MCF 10A (cell line): ENCODE measurements at regions not wholly inside any gene's neighbourhood (a gene's known extent, or its start where the extent isn't known, plus 50 kb on each side); places are given as distances from the start of the nearest gene placed in this dataset.
A peak's percentile ranks its signal among the peaks of the same experiment; 100 is the strongest.

Experiments
- BruUV-seq: library from RNA; stranded (reverse); fragments of 400-500 nt; replicated peaks from 2 replicates; lab custom pipeline; 2021; lab: Mats Ljungman, UMichigan
- CTCF ChIA-PET: fragments of 300-600 bp; sonication (Branson Sonifier 250); formaldehyde crosslinking; extraction: SDS; loops from one replicate; lab custom pipeline; 2021; ENCODE audit warnings: antibody characterized with exemption, inconsistent platforms; lab: Yijun Ruan, JAX
- POLR2A ChIA-PET: fragments of 300-600, 350-650 bp; sonication (Branson Sonifier 250); formaldehyde crosslinking; extraction: SDS; loops from one replicate; lab custom pipeline; 2020; ENCODE audit warnings: antibody characterized with exemption, inconsistent platforms; lab: Yijun Ruan, JAX
- DNase-seq: peaks from one replicate; pipeline ENCODE4 v3.0.0-alpha.2; 2018; ENCODE audit not compliant: unreplicated experiment
- H3K27ac Mint-ChIP-seq: one replicate; pipeline ENCODE4 v1.8.0; 2022; ENCODE audit warnings: mild to moderate bottlenecking, low read depth, mixed read lengths; ENCODE audit not compliant: unreplicated experiment
- H3K27me3 Mint-ChIP-seq: one replicate; pipeline ENCODE4 v1.8.0; 2022; ENCODE audit warnings: mixed read lengths; ENCODE audit not compliant: insufficient read depth, unreplicated experiment
- H3K36me3 Mint-ChIP-seq: one replicate; pipeline ENCODE4 v1.8.0; 2022; ENCODE audit warnings: mild to moderate bottlenecking, moderate library complexity, mixed read lengths; ENCODE audit not compliant: insufficient read depth, unreplicated experiment
- H3K4me1 Mint-ChIP-seq: one replicate; pipeline ENCODE4 v1.8.0; 2022; ENCODE audit warnings: mixed read lengths; ENCODE audit not compliant: insufficient read depth, unreplicated experiment
- H3K4me3 Mint-ChIP-seq: one replicate; pipeline ENCODE4 v1.8.0; 2022; ENCODE audit warnings: mild to moderate bottlenecking, moderate library complexity, mixed read lengths; ENCODE audit not compliant: unreplicated experiment
- H3K9me3 Mint-ChIP-seq: one replicate; pipeline ENCODE4 v1.8.0; 2022; ENCODE audit warnings: mixed read lengths; ENCODE audit not compliant: unreplicated experiment
- intact Hi-C: fragments of 100-400 bp; cut with micrococcal nuclease; formaldehyde crosslinking; loops from 2 replicates; pipeline ENCODE4 v1.14.1; 2022
- TF ChIP-seq, protein P1 (sequence below): fragments of 200-600 bp; IDR thresholded peaks from one replicate; pipeline ENCODE4 v1.8.0; 2022; ENCODE audit warnings: antibody characterized with exemption, mild to moderate bottlenecking; ENCODE audit not compliant: unreplicated experiment

DNA sequence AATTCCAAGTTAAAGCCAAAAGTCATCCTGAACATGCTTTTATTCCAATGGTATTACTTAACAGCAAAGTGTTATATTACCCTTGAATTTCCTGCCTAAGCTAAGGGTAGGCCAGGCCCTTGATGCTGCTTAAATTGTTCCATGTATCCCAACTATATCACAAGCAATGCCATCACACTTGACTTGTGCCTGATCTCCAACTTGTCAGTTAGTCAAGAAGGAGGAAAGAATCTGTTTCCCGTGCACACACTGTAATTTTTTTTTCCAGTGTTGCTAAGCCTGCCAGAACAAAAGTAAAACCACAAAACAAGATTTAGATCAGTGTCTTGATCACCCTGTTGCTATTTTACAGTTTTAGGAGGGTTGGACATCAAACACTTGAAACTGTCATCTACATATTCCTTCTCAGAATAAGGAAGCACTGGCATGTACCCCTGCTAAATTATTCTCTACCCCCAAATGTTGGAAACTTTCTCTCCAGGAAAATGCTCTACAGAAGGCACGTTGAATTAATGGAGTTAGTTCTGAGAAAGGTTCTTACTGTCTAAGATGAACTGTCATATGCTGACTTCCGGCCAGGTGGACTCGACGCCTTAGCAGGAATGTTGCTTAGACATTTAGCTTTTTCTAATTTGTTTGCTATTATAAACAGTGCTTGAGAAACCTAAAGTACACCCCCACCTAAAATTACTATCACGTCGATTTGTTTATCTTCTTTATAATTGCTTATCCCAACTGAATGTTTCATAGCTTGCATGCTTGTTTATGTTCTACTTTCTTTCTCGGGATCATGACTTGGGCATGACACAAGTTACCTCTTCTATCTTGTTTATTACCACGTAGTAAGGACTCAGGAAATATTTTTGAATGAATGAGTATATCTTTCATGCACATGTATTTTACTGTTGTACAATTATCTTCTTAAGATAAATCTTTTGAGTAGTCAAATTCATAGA lies 105.5 kb upstream of the ZNF438 start:
- no peaks in the 10 kb centered on the region for H3K36me3 Mint-ChIP-seq
- TF ChIP-seq, protein P1, sequence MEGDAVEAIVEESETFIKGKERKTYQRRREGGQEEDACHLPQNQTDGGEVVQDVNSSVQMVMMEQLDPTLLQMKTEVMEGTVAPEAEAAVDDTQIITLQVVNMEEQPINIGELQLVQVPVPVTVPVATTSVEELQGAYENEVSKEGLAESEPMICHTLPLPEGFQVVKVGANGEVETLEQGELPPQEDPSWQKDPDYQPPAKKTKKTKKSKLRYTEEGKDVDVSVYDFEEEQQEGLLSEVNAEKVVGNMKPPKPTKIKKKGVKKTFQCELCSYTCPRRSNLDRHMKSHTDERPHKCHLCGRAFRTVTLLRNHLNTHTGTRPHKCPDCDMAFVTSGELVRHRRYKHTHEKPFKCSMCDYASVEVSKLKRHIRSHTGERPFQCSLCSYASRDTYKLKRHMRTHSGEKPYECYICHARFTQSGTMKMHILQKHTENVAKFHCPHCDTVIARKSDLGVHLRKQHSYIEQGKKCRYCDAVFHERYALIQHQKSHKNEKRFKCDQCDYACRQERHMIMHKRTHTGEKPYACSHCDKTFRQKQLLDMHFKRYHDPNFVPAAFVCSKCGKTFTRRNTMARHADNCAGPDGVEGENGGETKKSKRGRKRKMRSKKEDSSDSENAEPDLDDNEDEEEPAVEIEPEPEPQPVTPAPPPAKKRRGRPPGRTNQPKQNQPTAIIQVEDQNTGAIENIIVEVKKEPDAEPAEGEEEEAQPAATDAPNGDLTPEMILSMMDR, result no peak
- no peaks in the 10 kb centered on the region for H3K4me1 Mint-ChIP-seq
- no peaks in the 10 kb centered on the region for H3K27me3 Mint-ChIP-seq
- no peaks in the 10 kb centered on the region for H3K9me3 Mint-ChIP-seq
- CTCF ChIA-PET, result no interaction called here
- BruUV-seq, result no TSS peak
- H3K27ac Mint-ChIP-seq, result no peak overlapping the region
- POLR2A ChIA-PET, result no interaction called here
- DNase-seq, result no peak
- H3K4me3 Mint-ChIP-seq, result no peak overlapping the region
- intact Hi-C loops, result no loop called here

DNA sequence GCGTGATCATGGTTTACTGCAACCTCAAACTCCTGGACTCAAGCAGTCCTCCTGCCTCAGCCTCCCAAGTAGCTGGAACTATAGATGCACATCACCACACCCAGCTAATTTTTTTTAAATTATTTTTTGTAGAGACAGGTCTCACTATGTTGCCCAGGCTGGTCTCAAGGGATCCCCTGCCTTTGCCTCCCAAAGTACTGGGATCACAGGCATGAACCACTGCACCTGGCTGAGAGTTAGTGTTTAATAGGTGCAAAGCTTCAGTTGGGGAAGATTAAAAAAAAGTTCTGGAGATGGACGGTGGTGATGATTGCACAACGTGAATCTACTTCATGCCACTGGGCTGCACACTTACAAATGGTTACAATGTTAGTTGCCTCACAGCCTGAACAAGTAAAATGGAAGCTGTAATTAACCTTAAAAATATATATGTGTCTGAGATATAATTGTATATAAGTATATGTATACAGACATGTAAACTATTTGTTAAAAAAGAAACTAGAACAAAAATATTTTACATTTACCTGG lies 106.4 kb upstream of the ZNF438 start:
- intact Hi-C loops, result no loop called here

DNA sequence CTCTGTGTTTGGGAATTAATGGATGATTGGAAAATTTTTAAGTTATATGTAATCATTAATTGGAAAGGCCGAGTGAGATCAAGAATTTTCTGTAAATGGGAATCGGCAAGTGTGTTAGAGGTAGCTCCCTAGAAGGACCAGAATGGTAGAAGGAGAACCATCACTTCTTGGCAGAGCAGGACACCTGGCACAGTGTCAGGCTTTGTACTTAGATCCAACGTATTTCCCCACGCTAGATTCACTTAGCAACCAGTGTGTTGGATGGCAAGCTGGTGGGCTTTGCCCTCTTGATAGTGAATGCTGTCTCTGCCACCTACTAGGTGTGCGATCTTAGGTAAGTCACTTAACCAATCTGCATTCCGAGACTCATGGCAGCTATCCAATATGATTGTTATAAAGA lies 107.8 kb upstream of the ZNF438 start:
- intact Hi-C loops, result no loop called here
- BruUV-seq, result no TSS peak
- CTCF ChIA-PET, result interaction anchor here (1.1 kb wide), 1 partner anchor 452 kb away, joined by 3 read pairs; no protein-coding TSS in a partner anchor
- POLR2A ChIA-PET, result interaction anchor here (0.5 kb wide), 1 partner anchor 247 kb away, joined by 3 read pairs; no protein-coding TSS in a partner anchor
- H3K9me3 Mint-ChIP-seq, result no peaks in the 10 kb centered on the region
- no peak for DNase-seq
- no peaks in the 10 kb centered on the region for H3K27me3 Mint-ChIP-seq
- H3K4me1 Mint-ChIP-seq, result no peaks in the 10 kb centered on the region
- TF ChIP-seq, protein P1, result no peak
- H3K36me3 Mint-ChIP-seq, result no peaks in the 10 kb centered on the region
- H3K4me3 Mint-ChIP-seq, result no peak overlapping the region
- no peak overlapping the region for H3K27ac Mint-ChIP-seq

More for the DNA sequence above, 106.4 kb upstream of the ZNF438 start:
- CTCF ChIA-PET, result no interaction called here
- TF ChIP-seq, protein P1, result no peak
- Mint-ChIP-seq H3K27me3 (no peaks in the 10 kb centered on the region), H3K36me3 (no peaks in the 10 kb centered on the region), H3K9me3 (no peaks in the 10 kb centered on the region), H3K4me3 (no peak overlapping the region), H3K4me1 (no peaks in the 10 kb centered on the region), H3K27ac (no peak overlapping the region)
- POLR2A ChIA-PET, result no interaction called here
- DNase-seq, result no peak
- no TSS peak for BruUV-seq

DNA sequence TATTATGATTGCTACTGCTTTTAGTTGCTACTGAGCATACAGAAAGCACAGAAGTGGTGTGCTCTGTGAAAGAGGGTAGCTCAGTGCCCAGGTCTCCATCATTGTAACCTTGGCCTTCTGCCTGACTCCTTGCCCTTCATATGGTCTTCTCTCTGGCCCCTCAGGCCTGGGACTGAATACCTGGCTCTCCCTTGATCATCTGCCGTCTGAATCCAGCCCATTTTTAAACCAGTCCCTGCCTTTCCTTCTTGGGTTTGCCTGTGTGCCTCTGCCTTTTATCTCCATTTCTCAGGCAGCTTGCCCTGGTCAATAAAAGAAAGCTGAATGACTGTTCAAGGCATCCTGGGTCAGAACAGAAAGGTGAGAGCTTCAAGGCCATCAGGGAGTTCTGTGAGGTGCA lies 109.1 kb upstream of the ZNF438 start:
- Mint-ChIP-seq H3K27me3 (no peaks in the 10 kb centered on the region), H3K36me3 (no peaks in the 10 kb centered on the region), H3K4me3 (no peak overlapping the region), H3K4me1 (no peaks in the 10 kb centered on the region), H3K9me3 (no peaks in the 10 kb centered on the region), H3K27ac (peak overlapping the region; percentile 66)
- POLR2A ChIA-PET, result no interaction called here
- no TSS peak for BruUV-seq
- DNase-seq, result no peak
- TF ChIP-seq, protein P1, result no peak
- CTCF ChIA-PET, result no interaction called here
- intact Hi-C loops, result no loop called here
